Activated CD4-positive, CD25-positive, alpha-beta regulatory T cell treated with anti-CD3 and anti-CD28 coated beads, Interleukin-2, amount 50 U/mL, for 72 hours (primary cell): ENCODE measurements at regions not wholly inside any gene's neighbourhood (a gene's known extent, or its start where the extent isn't known, plus 50 kb on each side); places are given as distances from the start of the nearest gene placed in this dataset.
"Not testable (repeated sequence)": the region's sequence is repeated elsewhere in the genome, so short reads cannot be mapped to it uniquely, and the experiment has no call there.

Experiments used
- DNase-seq: peaks from one replicate; pipeline ENCODE4 v3.0.0; 2021

DNA sequence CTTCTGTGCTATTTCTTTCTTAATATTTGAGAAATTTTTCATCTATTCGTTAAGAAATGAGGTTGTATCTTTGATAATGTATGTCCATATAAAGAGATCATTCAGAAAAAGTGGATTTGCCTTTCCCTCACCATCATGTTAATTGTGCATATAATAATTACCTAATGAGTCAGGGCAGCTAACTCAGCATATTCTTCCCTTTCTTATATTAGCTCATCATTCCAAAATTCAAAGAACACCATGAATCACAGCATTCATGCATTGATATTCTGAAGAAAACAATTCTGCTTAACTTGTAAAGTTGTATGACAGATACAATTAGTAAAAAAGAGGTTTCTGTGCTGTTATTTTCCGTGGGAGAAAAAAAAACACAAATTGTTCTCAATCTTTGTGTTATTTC lies 630.6 kb downstream of the TLE1 start:
- DNase-seq, result no peak

DNA sequence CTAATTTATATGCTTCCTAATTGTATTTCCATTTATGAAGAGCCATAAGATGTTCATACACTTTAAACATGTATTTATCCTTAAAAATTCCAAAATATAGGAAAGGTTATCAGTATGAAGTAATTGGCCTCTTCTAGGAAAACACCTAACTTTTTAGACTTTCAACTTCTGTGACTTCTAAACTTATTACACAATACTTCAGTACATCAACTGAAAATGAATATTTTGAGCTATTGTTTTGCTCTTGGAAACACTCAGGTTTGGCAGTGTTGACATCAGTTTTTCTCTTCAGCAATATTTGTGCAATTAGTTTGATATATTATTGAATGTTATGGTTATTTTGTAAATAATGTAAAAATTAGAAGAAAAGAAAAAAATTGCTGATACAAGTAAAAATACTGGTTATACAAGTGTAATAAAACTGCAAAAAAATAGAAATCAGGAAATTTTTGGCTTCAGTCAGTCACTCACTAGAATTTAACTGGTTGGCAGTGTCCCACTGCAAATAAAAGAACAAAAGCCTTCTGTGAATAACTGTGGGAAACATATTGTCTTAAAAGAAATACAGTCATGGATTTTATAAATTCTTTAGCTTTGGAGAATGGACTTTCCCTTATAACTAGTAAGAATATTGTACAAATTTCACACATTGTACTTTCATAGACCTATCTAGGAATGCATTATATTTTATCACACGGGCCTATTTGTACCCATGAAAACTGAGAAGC lies 635.9 kb downstream of the TLE1 start:
- DNase-seq, result no peak

GRCh38 chr9:81052846-81053245 lies 636.5 kb downstream of the TLE1 start:
- no peak for DNase-seq

DNA sequence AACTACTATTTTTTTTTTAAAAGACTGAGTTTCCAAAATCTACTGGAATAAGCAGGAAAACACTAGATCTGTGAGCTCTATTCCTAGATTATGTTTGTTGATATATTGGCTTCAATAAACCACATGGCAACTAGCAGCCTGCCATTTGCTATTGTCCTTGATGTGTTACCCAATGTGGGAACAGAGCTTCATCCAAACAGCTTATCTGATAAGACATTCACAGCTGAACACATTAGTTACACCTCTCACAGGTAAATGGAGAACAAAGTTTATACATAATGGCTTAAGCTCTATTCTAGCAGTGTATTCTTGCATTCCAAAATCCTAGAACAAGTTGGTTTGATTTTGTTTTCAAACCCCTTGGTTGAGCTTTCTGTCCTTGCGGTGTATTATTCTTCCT lies 642.1 kb downstream of the TLE1 start:
- DNase-seq, result no peak

DNA sequence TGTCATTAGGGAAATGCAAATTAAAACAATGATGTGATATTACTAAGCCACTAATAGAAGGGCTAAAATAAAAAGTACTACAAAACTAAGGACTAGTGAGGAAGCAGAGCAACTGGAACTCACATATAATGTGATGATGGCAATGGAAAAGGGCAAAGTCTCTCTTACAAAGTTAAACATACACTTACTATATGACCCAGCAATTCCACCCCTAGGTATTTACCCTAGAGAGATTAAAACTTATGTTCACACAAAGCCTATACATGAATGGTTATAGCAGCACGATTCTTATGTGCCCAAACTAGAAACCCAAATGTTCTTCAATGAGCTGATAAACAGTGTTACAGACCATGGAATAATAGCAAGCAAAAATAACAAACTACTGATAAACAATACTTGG lies 643.7 kb downstream of the TLE1 start:
- no peak for DNase-seq

- DNase-seq, result no peak
Measured at GRCh38 chr9:81037889-81038288, 651.5 kb downstream of the TLE1 start.

DNA sequence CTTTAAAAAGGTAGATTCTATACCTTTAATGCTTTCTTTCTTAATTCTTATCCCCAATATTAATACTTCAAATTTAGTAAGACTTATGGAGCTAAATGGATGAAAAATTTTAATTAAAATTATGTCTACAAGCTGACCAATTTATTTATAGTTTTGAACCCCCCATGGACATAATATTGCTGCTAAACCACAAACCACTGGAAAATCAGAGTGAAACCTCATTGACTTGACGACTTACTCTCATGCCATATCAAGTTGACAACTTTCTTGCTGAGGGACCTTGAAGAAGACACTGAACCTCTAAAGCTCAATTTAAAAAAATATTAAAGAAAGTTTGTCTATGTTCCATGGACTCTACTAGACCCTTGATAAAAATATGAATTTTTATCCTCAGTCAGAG lies 653.7 kb downstream of the TLE1 start:
- no peak for DNase-seq

DNA sequence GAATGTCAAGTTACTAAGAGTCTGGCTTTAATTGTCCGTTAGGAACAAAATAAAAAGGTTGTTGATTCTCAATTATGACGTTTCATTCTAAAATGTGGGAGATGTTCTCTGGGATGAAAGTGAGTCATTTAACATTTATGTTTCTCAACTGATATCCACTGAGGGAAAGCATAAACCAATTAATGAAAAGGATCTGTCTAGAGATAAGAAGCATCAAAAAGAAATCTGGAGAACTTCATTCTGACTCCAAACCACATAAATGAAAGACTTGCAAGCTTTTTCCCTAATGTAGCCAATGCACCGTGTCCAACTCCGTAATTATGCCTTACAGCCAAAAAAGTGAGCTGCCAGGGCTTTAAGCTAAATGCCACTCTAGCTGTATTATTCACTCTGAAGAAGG lies 654.2 kb downstream of the TLE1 start:
- DNase-seq, result no peak

DNA sequence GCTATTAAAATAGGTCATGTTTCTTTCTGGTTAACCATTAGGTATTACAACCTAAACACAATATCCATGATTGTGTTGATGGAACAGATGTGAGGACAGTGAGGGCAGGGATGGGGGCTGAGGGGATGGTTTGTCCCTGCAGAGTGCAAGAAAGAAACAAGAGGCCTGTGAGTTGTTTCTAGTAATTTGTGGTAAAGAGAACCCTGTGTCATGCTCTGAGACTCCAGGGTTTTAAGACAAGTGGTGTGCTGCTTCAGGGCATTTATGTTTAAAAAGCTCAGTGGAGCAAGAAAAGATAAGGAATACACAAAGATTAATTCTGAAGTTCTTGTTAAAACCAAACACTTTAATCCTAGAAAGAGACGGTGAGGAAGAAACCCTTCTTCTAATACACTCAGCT lies 656.5 kb downstream of the TLE1 start:
- DNase-seq, result no peak

- no peak for DNase-seq
Measured at GRCh38 chr9:81032030-81032572, 657.2 kb downstream of the TLE1 start.

DNA sequence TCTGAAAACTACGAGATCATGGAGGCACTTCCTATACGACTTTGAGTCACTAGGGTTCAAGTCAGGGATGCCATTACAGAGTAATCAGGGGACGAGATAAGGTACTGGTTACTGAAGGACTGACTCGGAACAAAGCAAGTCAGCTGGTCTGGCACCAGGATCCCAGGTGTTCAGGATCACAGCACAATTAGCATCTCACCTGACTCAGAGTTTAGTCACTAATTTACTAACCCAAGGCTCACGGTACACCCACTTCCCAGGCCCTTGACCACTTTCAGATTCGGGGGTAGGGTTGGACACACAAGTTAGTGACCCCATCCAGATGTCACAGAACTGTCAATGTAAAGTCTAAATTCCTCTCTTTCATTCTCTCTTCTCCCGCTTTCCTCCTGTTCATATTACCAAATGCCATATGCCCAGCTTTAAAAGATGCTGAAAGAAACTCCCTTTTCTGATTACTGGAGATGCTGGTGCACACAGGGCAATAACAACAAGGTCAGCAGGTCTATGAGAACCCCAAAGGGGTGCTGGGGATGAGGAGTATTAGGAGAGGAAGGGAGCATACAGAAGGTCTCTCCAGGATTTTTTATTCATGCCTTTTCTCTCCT lies 657.8 kb downstream of the TLE1 start:
- DNase-seq, result no peak

DNA sequence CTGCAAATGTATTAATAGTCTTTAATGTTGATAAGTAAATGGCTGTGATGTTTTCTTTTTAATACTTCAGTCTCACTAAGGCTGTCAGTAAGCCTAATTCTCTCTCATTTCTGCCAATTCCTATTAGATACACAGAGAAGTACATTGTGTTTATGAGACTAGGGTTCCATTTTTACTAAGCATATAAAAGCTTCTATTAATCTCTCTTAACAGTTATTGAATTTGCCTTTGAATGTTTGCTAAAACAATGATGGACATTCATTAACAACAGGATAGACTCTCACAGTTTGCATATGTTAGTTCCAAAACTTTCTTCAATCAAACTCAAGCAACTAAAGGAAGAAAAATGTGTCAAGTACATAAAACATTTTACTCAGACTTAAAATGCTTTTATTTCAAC lies 659.3 kb downstream of the TLE1 start:
- DNase-seq, result no peak

GRCh38 chr9:81028504-81028903 lies 660.8 kb downstream of the TLE1 start:
- DNase-seq, result no peak

DNA sequence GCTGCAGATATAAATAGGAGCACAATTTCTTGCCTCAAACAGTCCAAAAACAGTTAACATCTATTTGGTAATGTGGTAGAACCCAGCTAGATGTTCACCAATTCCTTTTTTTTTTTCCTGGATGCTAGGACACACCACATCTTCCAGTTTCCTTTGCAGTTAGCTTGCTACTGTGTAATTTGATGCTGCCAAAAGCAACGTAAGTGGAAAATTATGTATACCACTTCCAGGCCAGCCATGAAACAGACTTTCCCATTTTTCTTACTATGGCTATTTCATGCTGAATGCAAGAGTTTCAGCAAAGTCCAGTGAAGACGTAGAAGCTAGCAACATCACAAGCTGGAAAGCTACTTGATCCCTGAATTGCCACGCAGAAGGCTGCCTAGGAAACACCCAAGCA lies 667.2 kb downstream of the TLE1 start:
- no peak for DNase-seq

- DNase-seq, result not testable (repeated sequence)
Measured at GRCh38 chr9:81014945-81015344, 674.4 kb downstream of the TLE1 start.

GRCh38 chr9:81013191-81013590 lies 676.2 kb downstream of the TLE1 start:
- DNase-seq, result not testable (repeated sequence)

- no peak for DNase-seq
Measured at GRCh38 chr9:81002906-81003305, 686.4 kb downstream of the TLE1 start.

DNA sequence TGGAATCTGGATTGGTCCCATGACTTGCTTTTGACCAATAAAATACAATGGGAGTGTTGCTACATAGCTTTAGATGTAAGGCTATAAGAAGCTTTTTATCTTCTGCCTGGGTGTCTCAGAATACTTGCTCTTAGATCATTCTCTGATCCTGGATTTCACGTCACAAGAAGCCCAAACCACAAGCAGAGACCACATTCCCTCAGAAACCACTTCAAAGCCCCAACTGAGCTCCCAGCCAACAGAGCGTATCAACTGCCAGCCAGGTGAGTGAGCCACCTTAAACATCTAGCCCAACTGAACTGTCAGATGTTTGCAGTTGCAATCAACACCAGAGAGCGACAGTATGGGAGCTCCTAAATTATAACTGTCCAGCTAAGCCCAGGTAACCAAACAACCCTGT lies 687.1 kb downstream of the TLE1 start:
- no peak for DNase-seq

DNA sequence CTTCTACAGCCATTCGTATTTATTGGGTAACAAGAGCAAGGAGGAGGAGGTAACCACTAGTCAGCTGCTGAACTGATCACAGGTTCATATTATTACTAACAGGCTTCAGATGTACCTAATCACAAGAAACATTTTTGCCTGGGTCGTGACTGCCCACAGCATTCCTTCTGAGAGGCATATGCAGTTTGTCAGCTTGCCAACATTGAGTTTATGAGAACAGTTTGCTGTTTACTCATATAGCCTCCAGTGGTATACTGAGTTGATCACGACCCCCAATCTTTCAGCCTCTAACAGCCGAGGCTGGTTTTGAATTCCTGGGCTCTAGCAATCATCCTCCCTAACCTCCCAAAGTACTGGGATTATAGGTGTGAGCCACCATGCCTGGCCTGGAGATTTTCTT lies 693.6 kb downstream of the TLE1 start:
- DNase-seq, result no peak

GRCh38 chr9:80994892-80995291 lies 694.5 kb downstream of the TLE1 start:
- DNase-seq, result no peak

DNA sequence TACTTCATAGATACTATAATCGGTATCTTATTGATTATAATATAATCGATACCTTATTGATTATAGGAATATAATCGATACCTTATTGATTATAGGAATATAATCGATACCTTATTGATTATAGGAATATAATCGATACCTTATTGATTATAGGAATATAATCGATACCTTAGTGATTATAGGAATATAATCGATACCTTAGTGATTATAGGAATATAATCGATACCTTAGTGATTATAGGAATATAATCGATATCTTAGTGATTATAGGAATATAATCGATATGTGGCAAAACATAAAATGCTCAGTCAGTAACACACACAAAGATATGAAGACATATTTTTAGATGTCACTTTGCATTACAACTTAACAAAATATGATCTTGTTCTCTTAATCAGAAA lies 703.8 kb downstream of the TLE1 start:
- not testable (repeated sequence) for DNase-seq

GRCh38 chr9:80976403-80976802 lies 712.9 kb downstream of the TLE1 start:
- no peak for DNase-seq

DNA sequence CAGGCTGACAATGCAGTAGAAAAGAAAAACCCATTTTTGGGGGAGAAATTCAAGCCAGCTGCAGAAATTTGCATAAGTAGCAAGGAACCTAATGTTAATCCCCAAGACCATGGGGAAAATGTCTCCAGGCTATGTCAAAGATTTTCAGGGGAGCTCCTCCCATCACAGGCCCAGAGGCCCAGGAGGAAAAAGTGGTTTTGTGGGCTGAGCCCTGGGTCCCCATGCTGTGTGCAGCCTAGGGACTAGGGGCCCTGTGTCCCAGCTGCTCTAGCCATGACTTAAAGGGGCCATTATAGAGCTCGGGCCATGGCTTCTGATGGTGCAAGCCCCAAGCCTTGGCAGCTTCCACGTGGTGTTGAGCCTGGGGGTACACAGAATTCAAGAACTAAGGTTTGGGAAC lies 719.0 kb downstream of the TLE1 start:
- not testable (repeated sequence) for DNase-seq

DNA sequence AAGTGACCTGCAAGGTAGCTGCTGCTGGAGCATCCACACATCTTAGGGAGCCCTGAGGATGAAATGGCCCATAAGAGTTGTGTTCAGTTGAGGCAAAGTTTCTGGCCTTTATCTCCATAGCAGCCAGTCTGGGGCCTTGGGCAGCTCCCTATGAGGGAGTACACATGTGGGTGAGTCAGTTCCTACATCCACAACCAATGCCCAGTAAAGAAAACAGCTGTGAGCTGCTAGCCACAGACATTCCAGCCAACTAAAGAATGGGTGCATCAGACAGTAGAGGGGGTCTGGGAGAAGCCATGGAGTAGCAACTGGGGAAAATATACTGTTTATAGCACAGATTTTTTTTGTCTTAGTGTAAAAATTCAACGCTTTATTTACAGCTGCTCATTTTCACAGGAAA lies 720.7 kb downstream of the TLE1 start:
- DNase-seq, result no peak

- no peak for DNase-seq
Measured at GRCh38 chr9:80964914-80965313, 724.4 kb downstream of the TLE1 start.
